Panc1 (cell line): ENCODE measurements at regions not wholly inside any gene's neighbourhood (a gene's known extent, or its start where the extent isn't known, plus 50 kb on each side); places are given as distances from the start of the nearest gene placed in this dataset.

Experiments
- CTCF ChIP-seq: fragments of 450-650 bp; IDR thresholded peaks from 2 replicates; pipeline ENCODE4 v1.5.1; 2017; ENCODE audit warnings: mild to moderate bottlenecking
- REST ChIP-seq, 2 experiments: IDR thresholded peaks; 2 replicates each; pipeline ENCODE4 v1.6.1; 2011 to 2012; ENCODE audit warnings: low read depth in 2 of 2, control low read depth in 1 of 2, low read length in 1 of 2, mild to moderate bottlenecking in 1 of 2, moderate library complexity in 1 of 2; ENCODE audit not compliant: insufficient read depth in 1 of 2

- no peak for TF ChIP-seq CTCF
- no peak for TF ChIP-seq REST (IDR thresholded peaks at IDR 0.05; ENCODE audit: insufficient read depth in 1 of 2, low read depth in 2 of 2, low read length in 1 of 2)
Observed at GRCh38 chr15:98233873-98234272, 273.4 kb downstream of the ARRDC4 start.
